Erythroblast (primary cell): ENCODE measurements at regions not wholly inside any gene's neighbourhood (a gene's known extent, or its start where the extent isn't known, plus 50 kb on each side); places are given as distances from the start of the nearest gene placed in this dataset.

ENCODE experiments used
- GATA1 ChIP-seq: IDR thresholded peaks from 2 replicates; pipeline ENCODE4 v1.6.1; 2011; ENCODE audit warnings: low read depth, mild to moderate bottlenecking, control low read depth, low read length, moderate library complexity
- POLR2A ChIP-seq: IDR thresholded peaks from 2 replicates; pipeline ENCODE4 v1.6.1; 2011; ENCODE audit warnings: mild to moderate bottlenecking, low read length

DNA sequence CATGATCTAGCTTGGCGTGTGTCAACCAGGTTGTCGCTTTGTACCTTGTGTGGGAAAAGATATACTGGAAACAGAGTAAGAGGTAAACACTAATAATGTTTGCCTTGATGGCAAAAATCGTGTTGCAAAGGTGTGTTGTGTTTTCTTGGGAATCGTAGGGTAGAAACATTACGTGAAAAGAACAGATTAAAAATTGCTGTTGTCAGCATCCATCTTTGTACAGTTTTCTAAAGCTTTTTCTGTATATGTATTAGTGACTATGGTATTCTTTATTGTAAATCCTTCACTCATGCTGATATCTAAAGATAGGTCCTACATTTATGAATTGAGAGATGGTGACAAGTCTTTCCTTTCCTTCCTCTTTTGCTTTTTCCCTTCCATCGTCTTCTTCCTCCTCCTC, 116.9 kb downstream of the RPS12 start:
- TF ChIP-seq POLR2A (no peak), GATA1 (no peak)
